Esophagus muscularis mucosa (tissue), 4 donors: ENCODE measurements at regions not wholly inside any gene's neighbourhood (a gene's known extent, or its start where the extent isn't known, plus 50 kb on each side); places are given as distances from the start of the nearest gene placed in this dataset.

Experiments used
- DNase-seq: peaks from one replicate; pipeline ENCODE4 v3.0.0-alpha.2; 2017; ENCODE audit errors: extremely low spot score
- H3K27ac ChIP-seq, 4 donors: fragments of 200-600 bp; sonication (generic); replicated peaks in 1 of 4; 1 replicate in 3 of 4; 2 replicates in 1 of 4; pipeline ENCODE4 v1.5.1; 2016 to 2019; ENCODE audit warnings: mild to moderate bottlenecking in 1 of 4
- H3K27me3 ChIP-seq, 4 donors: fragments of 200-600 bp; sonication (generic); one replicate each; pipeline versions ENCODE4 v1.5.1 to v1.6.0; 2016 to 2019
- H3K36me3 ChIP-seq, 4 donors: fragments of 200-600 bp; sonication (generic); one replicate each; pipeline ENCODE4 v1.5.1; 2016 to 2019
- H3K4me1 ChIP-seq, 4 donors: fragments of 200-600 bp; sonication (generic); one replicate each; pipeline ENCODE4 v1.5.1; 2016 to 2019
- H3K4me3 ChIP-seq, 4 donors: fragments of 200-600 bp; sonication (generic); 1 replicate in 2 of 4; 2 replicates in 2 of 4; pipeline ENCODE4 v1.5.1; 2016 to 2019; ENCODE audit warnings: mild to moderate bottlenecking in 4 of 4, moderate library complexity in 1 of 4
- H3K9me3 ChIP-seq, 4 donors: fragments of 200-600 bp; sonication (generic); 1 replicate in 3 of 4; 2 replicates in 1 of 4; pipeline ENCODE4 v1.5.1; 2016 to 2019
- EP300 ChIP-seq: sonication (generic); formaldehyde crosslinking; IDR thresholded peaks from one replicate; pipeline ENCODE4 v1.6.1; 2017; ENCODE audit warnings: antibody characterized with exemption
- POLR2A ChIP-seq: fragments of 450-650 bp; IDR thresholded peaks from one replicate; pipeline ENCODE4 v1.6.1; 2017; ENCODE audit warnings: antibody characterized with exemption, moderate library complexity, mild to moderate bottlenecking, low read depth
- POLR2AphosphoS5 ChIP-seq, 2 donors: sonication (generic); formaldehyde crosslinking; IDR thresholded peaks; one replicate each; pipeline ENCODE4 v1.6.1; 2017; ENCODE audit warnings: antibody characterized with exemption in 2 of 2
- WGBS: methylation state at CpG from one replicate; pipeline ENCODE4 v1.1.5; 2018; 5-methylcytosine and 5-hydroxymethylcytosine counted together
- intact Hi-C: fragments of 100-400 bp; cut with DNase I; formaldehyde crosslinking; loops from one replicate; pipeline ENCODE4 v1.15.1; 2023
- TF ChIP-seq, protein P1 (sequence below), 3 experiments: fragments of 200-600 bp in 2 of 3; fragments of 450-650 bp in 1 of 3; sonication (generic) in 2 of 3; IDR thresholded peaks; one replicate each; pipeline ENCODE4 v1.5.1; 2017 to 2019; ENCODE audit warnings: antibody characterized with exemption in 3 of 3, mild to moderate bottlenecking in 2 of 3, moderate library complexity in 1 of 3

DNA sequence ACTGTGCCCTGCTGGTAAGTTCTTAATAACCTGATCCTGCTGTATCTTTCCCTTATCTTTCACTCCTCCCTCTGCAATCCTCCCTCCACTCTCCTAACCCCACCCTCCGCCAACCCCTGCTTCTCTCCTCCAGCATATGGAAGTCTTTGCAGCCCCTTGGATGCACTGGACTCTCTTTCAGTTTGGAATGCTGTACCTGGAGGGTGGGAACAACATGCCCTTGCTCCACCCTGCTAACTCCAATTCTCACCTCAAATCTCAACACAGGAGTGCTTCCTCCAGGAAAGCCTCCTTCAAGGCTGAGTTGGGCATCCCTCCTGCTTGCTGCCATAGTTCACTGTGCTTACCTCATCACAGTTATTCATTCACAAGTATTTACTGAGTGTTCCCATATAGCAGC, 52.8 kb upstream of the LDLRAD3 start:
- Histone ChIP-seq H3K4me1 (no peaks in the 10 kb centered on the region), H3K27ac (no peak overlapping the region), H3K4me3 (no peak overlapping the region), H3K36me3 (no peaks in the 10 kb centered on the region), H3K9me3 (no peaks in the 10 kb centered on the region), H3K27me3 (peaks cover 0 to 3% (median 0%) of the 10 kb centered on the region in 4 donors)
- WGBS = 86% methylated on average over 1 of the region's 1 CpG
- TF ChIP-seq POLR2AphosphoS5 (IDR thresholded peaks at IDR 0.05) (no peak), EP300 (no peak), POLR2A (no peak)
- TF ChIP-seq, protein P1, sequence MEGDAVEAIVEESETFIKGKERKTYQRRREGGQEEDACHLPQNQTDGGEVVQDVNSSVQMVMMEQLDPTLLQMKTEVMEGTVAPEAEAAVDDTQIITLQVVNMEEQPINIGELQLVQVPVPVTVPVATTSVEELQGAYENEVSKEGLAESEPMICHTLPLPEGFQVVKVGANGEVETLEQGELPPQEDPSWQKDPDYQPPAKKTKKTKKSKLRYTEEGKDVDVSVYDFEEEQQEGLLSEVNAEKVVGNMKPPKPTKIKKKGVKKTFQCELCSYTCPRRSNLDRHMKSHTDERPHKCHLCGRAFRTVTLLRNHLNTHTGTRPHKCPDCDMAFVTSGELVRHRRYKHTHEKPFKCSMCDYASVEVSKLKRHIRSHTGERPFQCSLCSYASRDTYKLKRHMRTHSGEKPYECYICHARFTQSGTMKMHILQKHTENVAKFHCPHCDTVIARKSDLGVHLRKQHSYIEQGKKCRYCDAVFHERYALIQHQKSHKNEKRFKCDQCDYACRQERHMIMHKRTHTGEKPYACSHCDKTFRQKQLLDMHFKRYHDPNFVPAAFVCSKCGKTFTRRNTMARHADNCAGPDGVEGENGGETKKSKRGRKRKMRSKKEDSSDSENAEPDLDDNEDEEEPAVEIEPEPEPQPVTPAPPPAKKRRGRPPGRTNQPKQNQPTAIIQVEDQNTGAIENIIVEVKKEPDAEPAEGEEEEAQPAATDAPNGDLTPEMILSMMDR (IDR thresholded peaks at IDR 0.05) = no peak
- no peak for DNase-seq
- intact Hi-C loops = no loop called here

DNA sequence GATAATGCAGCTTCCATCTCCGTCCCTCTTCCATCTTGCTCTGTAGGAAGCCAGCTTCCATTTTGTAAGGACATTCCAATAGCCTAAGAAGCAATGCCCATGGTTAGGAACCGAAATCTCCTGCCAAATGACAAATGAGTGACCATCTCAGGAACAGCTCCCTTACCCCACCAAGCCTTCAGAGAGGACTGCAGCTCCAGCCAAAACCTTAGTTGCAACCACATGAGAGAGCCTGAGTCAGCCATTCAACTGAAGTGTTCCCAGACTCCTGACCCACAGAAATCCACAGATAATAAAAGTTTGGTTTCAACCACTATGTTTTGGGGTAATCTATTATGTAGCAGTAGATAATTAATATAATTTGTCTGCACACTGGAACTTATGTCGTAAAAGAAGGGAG, 51.7 kb upstream of the LDLRAD3 start:
- no peak overlapping the region for H3K4me3 ChIP-seq
- intact Hi-C loops = no loop called here
- no peaks in the 10 kb centered on the region for H3K4me1 ChIP-seq
- DNase-seq = no peak
- no peak for TF ChIP-seq POLR2AphosphoS5 (IDR thresholded peaks at IDR 0.05)
- TF ChIP-seq, protein P1 (IDR thresholded peaks at IDR 0.05) = no peak
- TF ChIP-seq POLR2A = no peak
- no peak for TF ChIP-seq EP300
- H3K27me3 ChIP-seq = peaks cover 0 to 3% (median 0%) of the 10 kb centered on the region in 4 donors
- H3K36me3 ChIP-seq = no peaks in the 10 kb centered on the region
- H3K27ac ChIP-seq = no peak overlapping the region
- H3K9me3 ChIP-seq = no peaks in the 10 kb centered on the region
- WGBS = 92% methylated on average over 3 of the region's 3 CpGs

DNA sequence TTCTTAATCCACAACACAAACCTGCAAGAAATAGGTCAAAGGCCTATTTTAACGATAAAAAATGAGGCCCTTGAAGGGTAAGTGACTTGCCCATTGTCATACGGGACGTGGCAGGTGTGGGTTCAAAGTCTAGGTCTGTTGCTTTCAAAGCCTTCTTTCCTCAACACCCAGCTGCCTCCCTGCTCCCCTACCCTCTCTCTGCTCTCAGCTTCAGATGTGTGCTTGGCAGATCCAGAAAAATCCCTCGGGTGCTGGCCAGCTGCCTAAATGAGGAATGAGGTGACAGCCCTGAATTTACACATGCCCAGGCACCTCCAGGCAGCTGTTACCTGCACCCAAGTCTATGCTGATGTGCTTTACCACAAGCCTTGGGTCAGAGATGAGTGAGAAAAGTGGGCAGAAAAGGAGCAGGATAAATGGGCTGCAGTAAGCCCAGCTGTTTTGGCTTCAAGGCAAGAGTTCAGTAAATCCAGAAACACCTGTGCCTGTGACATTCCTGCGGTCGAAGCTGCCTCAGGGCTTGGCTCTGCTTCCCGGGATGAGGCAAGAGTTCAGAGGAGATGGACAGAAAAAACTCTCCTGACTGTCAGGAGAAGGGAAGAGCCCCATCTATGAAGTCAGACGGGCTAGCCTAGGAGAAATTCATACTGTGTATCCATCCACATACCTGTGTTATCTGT, 49.9 kb upstream of the LDLRAD3 start:
- peak; percentile 84 for DNase-seq
- no peaks in the 10 kb centered on the region for H3K36me3 ChIP-seq

More for the DNA sequence above, 49.9 kb upstream of the LDLRAD3 start:
- TF ChIP-seq, protein P1 (IDR thresholded peaks at IDR 0.05) = no peak
- TF ChIP-seq POLR2A (no peak), POLR2AphosphoS5 (IDR thresholded peaks at IDR 0.05) (no peak), EP300 (no peak)
- no peak overlapping the region for H3K27ac ChIP-seq
- WGBS = 38% methylated on average over 8 of the region's 8 CpGs
- no peak overlapping the region for H3K4me3 ChIP-seq
- no peaks in the 10 kb centered on the region for H3K4me1 ChIP-seq
- no peaks in the 10 kb centered on the region for H3K9me3 ChIP-seq
- intact Hi-C loops = no loop called here
- H3K27me3 ChIP-seq = no peaks in the 10 kb centered on the region
